OCI-LY3 (cell line): ENCODE measurements at regions not wholly inside any gene's neighbourhood (a gene's known extent, or its start where the extent isn't known, plus 50 kb on each side); places are given as distances from the start of the nearest gene placed in this dataset.

Experiments
- H2AFZ ChIP-seq: fragments of 200-600, 300-600 bp; shearing (Covaris generic); 2 replicates; pipeline ENCODE4 v1.6.0; 2014; ENCODE audit warnings: antibody characterized with exemption, low read depth, low read length
- H3K27ac ChIP-seq: fragments of 200-600, 300-600 bp; sonication (generic); 2 replicates; pipeline ENCODE4 v1.5.1; 2014; ENCODE audit warnings: mild to moderate bottlenecking, low read length, moderate library complexity, mixed read lengths
- H3K27me3 ChIP-seq: fragments of 200-600, 300-600 bp; sonication (generic); 2 replicates; pipeline ENCODE4 v1.6.1; 2014; ENCODE audit warnings: low read depth, low read length, mixed read lengths
- H3K36me3 ChIP-seq: fragments of 200-600, 300-600 bp; sonication (generic); replicated peaks from 2 replicates; pipeline ENCODE3; 2014; ENCODE audit warnings: low read depth, low read length, mixed read lengths
- H3K4me1 ChIP-seq: fragments of 300-600, 200-600 bp; sonication (generic); 2 replicates; pipeline ENCODE4 v1.6.1; 2014; ENCODE audit warnings: low read length, mixed read lengths
- H3K4me2 ChIP-seq: fragments of 200-600, 300-600 bp; sonication (generic); 2 replicates; pipeline ENCODE4 v1.6.1; 2014; ENCODE audit warnings: low read length, mixed read lengths
- H3K4me3 ChIP-seq: fragments of 300-600, 200-600 bp; sonication (generic); 2 replicates; pipeline ENCODE4 v1.5.1; 2014; ENCODE audit warnings: antibody characterized with exemption, mild to moderate bottlenecking, low read length, moderate library complexity
- H3K79me2 ChIP-seq: fragments of 300-600, 200-600 bp; shearing (Covaris generic); 2 replicates; pipeline ENCODE4 v1.6.1; 2014; ENCODE audit warnings: mild to moderate bottlenecking, low read length, mixed read lengths
- H3K9ac ChIP-seq: fragments of 300-600, 200-600 bp; shearing (Covaris generic); 2 replicates; pipeline ENCODE4 v1.6.0; 2014; ENCODE audit warnings: mild to moderate bottlenecking, low read length, moderate library complexity
- H3K9me3 ChIP-seq: fragments of 200-600, 300-600 bp; shearing (Covaris generic); 2 replicates; pipeline ENCODE4 v1.6.1; 2014; ENCODE audit warnings: low read length, mixed read lengths; ENCODE audit not compliant: insufficient read depth
- H4K20me1 ChIP-seq: fragments of 200-600, 300-600 bp; sonication (generic); 2 replicates; pipeline ENCODE4 v1.6.1; 2016; ENCODE audit warnings: low read length, mixed read lengths; ENCODE audit not compliant: insufficient read depth
- CTCF ChIP-seq: fragments of 200-600, 300-600 bp; sonication (generic); IDR thresholded peaks from 2 replicates; pipeline ENCODE4 v1.5.1; 2014; ENCODE audit warnings: antibody characterized with exemption, low read length, low read depth
- EZH2phosphoT487 ChIP-seq: fragments of 200-600 bp; shearing (Covaris generic); IDR thresholded peaks from 2 replicates; pipeline ENCODE4 v1.6.1; 2018; ENCODE audit warnings: antibody characterized with exemption, mixed run types, low read depth

DNA sequence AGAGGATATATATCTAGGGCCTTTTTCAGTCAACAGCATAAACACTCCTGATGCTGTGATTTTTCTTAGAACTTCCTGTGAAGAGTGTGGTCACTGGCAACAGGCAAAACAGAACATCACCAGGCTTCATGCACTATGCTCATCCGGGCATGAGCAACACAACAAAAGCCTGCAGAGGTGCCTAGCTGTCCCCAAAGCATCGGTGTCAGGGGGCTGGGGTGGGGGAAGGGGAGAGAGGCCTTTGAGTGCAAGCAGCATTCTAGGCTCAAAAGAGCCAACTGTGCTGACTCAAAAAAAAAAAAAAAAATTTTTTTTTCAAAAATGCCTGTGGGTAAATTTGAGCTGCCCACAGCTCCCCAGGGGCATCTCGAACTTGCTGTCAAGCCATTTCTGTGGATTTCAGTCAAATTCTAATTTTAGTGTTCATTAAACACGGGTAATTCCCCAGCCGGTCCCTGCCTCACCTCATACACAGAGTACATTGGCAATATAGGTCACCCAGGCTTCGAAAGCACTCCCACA, 194.6 kb upstream of the DYNLRB2 start:
- H3K4me3 ChIP-seq, result no peak overlapping the region
- no peaks in the 10 kb centered on the region; the same call in 1 of the 2 replicates for H4K20me1 ChIP-seq
- H3K79me2 ChIP-seq, result no peaks in the 10 kb centered on the region
- peaks cover 34% of the 10 kb centered on the region; the same call in 1 of the 2 replicates for H3K27me3 ChIP-seq
- no peaks in the 10 kb centered on the region for H3K36me3 ChIP-seq
- H3K4me1 ChIP-seq, result peaks cover 10% of the 10 kb centered on the region
- TF ChIP-seq EZH2phosphoT487 (no peak), CTCF (no peak)
- H2AFZ ChIP-seq, result no peak overlapping the region
- H3K9ac ChIP-seq, result no peak overlapping the region
- no peaks in the 10 kb centered on the region for H3K9me3 ChIP-seq
- H3K27ac ChIP-seq, result no peak overlapping the region
- 0 out of 2 replicates have a peak overlapping the region, but pooled peaks have one; percentile 11 for H3K4me2 ChIP-seq

- Histone ChIP-seq H3K36me3 (no peaks in the 10 kb centered on the region), H3K27ac (no peak overlapping the region), H4K20me1 (no peaks in the 10 kb centered on the region; the same call in 1 of the 2 replicates), H3K79me2 (no peaks in the 10 kb centered on the region), H3K9ac (no peak overlapping the region), H3K4me1 (peaks cover 10% of the 10 kb centered on the region), H3K4me2 (0 out of 2 replicates have a peak overlapping the region, but pooled peaks have one; percentile 11), H3K4me3 (no peak overlapping the region), H3K27me3 (peaks cover 33% of the 10 kb centered on the region), H2AFZ (no peak overlapping the region), H3K9me3 (no peaks in the 10 kb centered on the region)
- TF ChIP-seq CTCF (no peak), EZH2phosphoT487 (no peak)
Observed at GRCh38 chr16:80345701-80346100, 195.1 kb upstream of the DYNLRB2 start.

- Histone ChIP-seq H3K9me3 (no peaks in the 10 kb centered on the region), H3K36me3 (no peaks in the 10 kb centered on the region), H2AFZ (no peak overlapping the region), H3K27me3 (peaks cover 42% of the 10 kb centered on the region), H3K4me2 (no peak overlapping the region), H3K4me3 (no peak overlapping the region), H3K4me1 (peaks cover 10% of the 10 kb centered on the region), H3K27ac (no peak overlapping the region), H4K20me1 (no peaks in the 10 kb centered on the region; the same call in 1 of the 2 replicates), H3K9ac (no peak overlapping the region), H3K79me2 (no peaks in the 10 kb centered on the region)
- TF ChIP-seq EZH2phosphoT487 (no peak), CTCF (no peak)
Observed at GRCh38 chr16:80344570-80344969, 196.2 kb upstream of the DYNLRB2 start.

GRCh38 chr16:80341263-80341662, 199.5 kb upstream of the DYNLRB2 start:
- H3K9me3 ChIP-seq, result no peaks in the 10 kb centered on the region
- H3K27me3 ChIP-seq, result peaks cover 36% of the 10 kb centered on the region
- no peak overlapping the region for H2AFZ ChIP-seq
- TF ChIP-seq CTCF (peak; percentile 14; the same call in 1 of the 2 replicates), EZH2phosphoT487 (no peak)
- H3K4me2 ChIP-seq, result no peak overlapping the region
- H3K36me3 ChIP-seq, result no peaks in the 10 kb centered on the region
- H4K20me1 ChIP-seq, result no peaks in the 10 kb centered on the region
- peaks cover 5% of the 10 kb centered on the region for H3K4me1 ChIP-seq
- no peak overlapping the region for H3K4me3 ChIP-seq
- H3K9ac ChIP-seq, result no peak overlapping the region
- no peak overlapping the region for H3K27ac ChIP-seq
- H3K79me2 ChIP-seq, result no peaks in the 10 kb centered on the region
